Adrenal gland (tissue), 9 donors: ENCODE measurements at regions not wholly inside any gene's neighbourhood (a gene's known extent, or its start where the extent isn't known, plus 50 kb on each side); places are given as distances from the start of the nearest gene placed in this dataset.

Experiments used
- DNase-seq, 7 donors: peaks; one replicate each; pipeline ENCODE4 v3.0.0-alpha.2; 2019 to 2020
- H3K27ac ChIP-seq, 5 donors: fragments of 200-600 bp; sonication (generic) in 4 of 5; 1 replicate in 3 of 5; 2 replicates in 2 of 5; pipeline versions ENCODE4 v1.5.1 to v1.8.0; 2016 to 2020; ENCODE audit warnings: mild to moderate bottlenecking in 1 of 5
- H3K27me3 ChIP-seq: fragments of 200-600 bp; 2 replicates; pipeline ENCODE4 v1.8.0; 2021
- H3K36me3 ChIP-seq, 2 donors: fragments of 200-600 bp; replicated peaks in 1 of 2; 1 replicate in 1 of 2; 2 replicates in 1 of 2; pipeline versions ENCODE4 v1.5.1 to v1.8.0; 2018 to 2022
- H3K4me1 ChIP-seq, 2 donors: fragments of 200-600 bp; replicated peaks in 1 of 2; 1 replicate in 1 of 2; 2 replicates in 1 of 2; pipeline versions ENCODE4 v1.5.1 to v1.8.0; 2018 to 2021
- H3K4me3 ChIP-seq, 4 donors: fragments of 200-600 bp; sonication (generic) in 3 of 4; one replicate each; pipeline ENCODE4 v1.5.1; 2016 to 2018
- H3K9me3 ChIP-seq, 3 donors: fragments of 200-600 bp; sonication (generic) in 1 of 3; replicated peaks in 1 of 3; 1 replicate in 2 of 3; 2 replicates in 1 of 3; pipeline versions ENCODE4 v1.5.1 to v1.8.0; 2016 to 2021
- CTCF ChIP-seq, 6 experiments: fragments of 450-650 bp in 4 of 6; fragments of 200-600 bp in 2 of 6; sonication (generic) in 1 of 6; IDR thresholded peaks; 1 replicate in 5 of 6; 2 replicates in 1 of 6; pipeline versions ENCODE4 v1.5.1 to v1.8.0; 2016 to 2021; ENCODE audit warnings: antibody characterized with exemption in 6 of 6, mild to moderate bottlenecking in 2 of 6, moderate library complexity in 1 of 6
- POLR2A ChIP-seq, 2 donors: fragments of 450-650 bp; IDR thresholded peaks; one replicate each; pipeline ENCODE4 v1.6.1; 2017; ENCODE audit warnings: antibody characterized with exemption in 2 of 2, mild to moderate bottlenecking in 2 of 2, moderate library complexity in 1 of 2
- WGBS, 4 donors: extraction: QIAGEN DNeasy Blood & Tissue Kit in 2 of 4; methylation state at CpG; one replicate each; pipeline versions ENCODE4 v1.1.5 to v1.1.7; 2013 to 2017; 5-methylcytosine and 5-hydroxymethylcytosine counted together
- intact Hi-C, 2 donors: fragments of 100-400 bp; cut with DNase I; formaldehyde crosslinking; loops; one replicate each; pipeline versions ENCODE4 v1.14.1 to v1.15.0; 2022 to 2023
- donor health status: healthy with polysubstance abuse.
- donor health status: Bipolar disorder and iron deficiency.
- donor health status: DM: yes; HTN: yes; CAD: no.
- donor health status: DM: no; HTN: no; CAD: no.
- donor health status: DM: no; HTN: no; CAD: no.

DNA sequence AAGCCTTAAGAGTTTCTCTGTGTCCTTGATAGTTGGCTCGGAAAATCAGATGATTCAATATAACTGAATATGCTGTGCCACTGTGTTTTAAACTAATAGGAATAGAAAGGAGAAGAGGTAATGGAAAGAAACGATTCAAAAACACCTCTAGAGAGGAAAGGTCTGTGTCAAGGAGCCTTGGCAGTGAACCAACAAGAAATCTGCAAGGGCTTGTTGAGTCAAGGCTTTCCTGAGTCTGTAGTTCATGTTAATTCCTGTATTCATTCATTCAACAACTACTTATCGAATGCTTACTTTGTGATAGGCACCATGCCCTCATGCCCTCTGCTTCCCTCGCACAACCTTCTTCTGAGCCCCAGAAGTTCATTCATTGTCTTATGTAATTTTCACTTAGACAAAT is 336.0 kb downstream of the PDHA2 start:
- intact Hi-C loops = no loop called here
- WGBS, 4 donors = 40 to 49% (median 46%) methylated on average over 4 of the region's 4 CpGs
- TF ChIP-seq CTCF (IDR thresholded peaks at IDR 0.05) (no peak), POLR2A (IDR thresholded peaks at IDR 0.05) (no peak)
- no peak overlapping the region for H3K27ac ChIP-seq
- H3K4me1 ChIP-seq = no peaks in the 10 kb centered on the region
- no peaks in the 10 kb centered on the region for H3K27me3 ChIP-seq
- H3K4me3 ChIP-seq = no peak overlapping the region
- no peak for DNase-seq
- H3K36me3 ChIP-seq = no peaks in the 10 kb centered on the region
- H3K9me3 ChIP-seq = no peaks in the 10 kb centered on the region

DNA sequence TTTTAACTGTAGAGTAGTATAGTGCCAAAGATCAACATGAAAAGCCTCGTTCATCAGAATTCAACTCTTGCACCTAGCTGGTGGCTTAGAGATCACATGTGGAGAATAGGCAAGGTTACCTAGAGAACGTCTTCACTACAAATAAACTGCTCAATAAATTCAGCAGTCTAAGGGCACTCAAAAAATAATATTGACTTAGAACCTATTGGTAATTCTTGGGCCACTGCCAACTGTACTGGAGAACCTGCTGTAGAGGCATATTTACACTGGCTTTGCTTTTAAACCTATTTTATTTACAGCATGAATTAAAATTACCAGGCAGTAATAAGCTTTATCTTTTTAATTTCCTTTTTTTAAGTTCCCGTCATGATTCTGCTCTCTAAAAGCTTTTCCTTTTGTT is 343.7 kb downstream of the PDHA2 start:
- intact Hi-C loops = no loop called here
- TF ChIP-seq POLR2A (IDR thresholded peaks at IDR 0.05) = no peak
- TF ChIP-seq CTCF (IDR thresholded peaks at IDR 0.05) = no peak
- H3K27me3 ChIP-seq = no peaks in the 10 kb centered on the region
- no peaks in the 10 kb centered on the region for H3K4me1 ChIP-seq
- no peaks in the 10 kb centered on the region for H3K36me3 ChIP-seq
- WGBS, 4 donors = 65 to 69% (median 68%) methylated on average over 3 of the region's 3 CpGs
- no peak overlapping the region for H3K4me3 ChIP-seq
- DNase-seq = no peak
- H3K9me3 ChIP-seq = no peaks in the 10 kb centered on the region
- H3K27ac ChIP-seq = no peak overlapping the region

DNA sequence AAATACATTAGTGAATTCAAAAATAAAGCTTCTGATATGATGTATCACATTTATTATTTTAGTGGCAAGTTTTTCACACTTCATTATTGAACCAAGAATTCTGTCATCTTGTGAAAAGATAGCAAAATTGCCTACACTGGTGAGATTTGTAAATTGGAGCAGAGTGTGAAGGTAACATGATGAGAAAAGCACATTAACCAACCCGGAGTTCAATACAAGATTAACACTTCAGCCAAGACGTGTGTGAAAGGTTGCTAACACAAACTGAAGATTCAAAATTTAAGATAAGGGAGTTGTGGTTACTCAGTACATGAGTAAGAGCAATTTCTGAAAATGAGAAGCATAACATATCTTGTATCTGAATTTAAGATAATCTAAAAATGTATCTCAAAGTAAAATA is 346.7 kb downstream of the PDHA2 start:
- H3K36me3 ChIP-seq = no peaks in the 10 kb centered on the region
- intact Hi-C loops = no loop called here
- TF ChIP-seq POLR2A (IDR thresholded peaks at IDR 0.05) (no peak), CTCF (IDR thresholded peaks at IDR 0.05) (no peak)
- H3K27ac ChIP-seq = no peak overlapping the region
- no peaks in the 10 kb centered on the region for H3K4me1 ChIP-seq
- no peaks in the 10 kb centered on the region for H3K9me3 ChIP-seq
- H3K27me3 ChIP-seq = no peaks in the 10 kb centered on the region
- no peak for DNase-seq
- H3K4me3 ChIP-seq = no peak overlapping the region
- WGBS, 4 donors = 61 to 70% (median 64%) methylated on average over 2 of the region's 2 CpGs

- Histone ChIP-seq H3K27ac (no peak overlapping the region), H3K36me3 (no peaks in the 10 kb centered on the region), H3K27me3 (no peaks in the 10 kb centered on the region), H3K4me1 (no peaks in the 10 kb centered on the region), H3K9me3 (no peaks in the 10 kb centered on the region), H3K4me3 (no peak overlapping the region)
- intact Hi-C loops = no loop called here
- no peak for DNase-seq
- TF ChIP-seq CTCF (IDR thresholded peaks at IDR 0.05) (no peak), POLR2A (IDR thresholded peaks at IDR 0.05) (no peak)
Observed at GRCh38 chr4:96189761-96190160, 349.9 kb downstream of the PDHA2 start.
